NCI-H82 (cell line): ENCODE measurements at regions not wholly inside any gene's neighbourhood (a gene's known extent, or its start where the extent isn't known, plus 50 kb on each side); places are given as distances from the start of the nearest gene placed in this dataset.
"Not testable (repeated sequence)": the region's sequence is repeated elsewhere in the genome, so short reads cannot be mapped to it uniquely, and the experiment has no call there.

Source experiments
- DNase-seq: peaks from one replicate; lab custom pipeline; 2025; lab: John Stamatoyannopoulos, UW

GRCh38 chr16:33711616-33712015 lies 252.2 kb downstream of the TP53TG3F start:
- not testable (repeated sequence) for DNase-seq

- DNase-seq = not testable (repeated sequence)
These were observed 252.9 kb downstream of the TP53TG3F start for GRCh38 chr16:33712308-33712707.

- not testable (repeated sequence) for DNase-seq
These were observed 253.7 kb downstream of the TP53TG3F start for GRCh38 chr16:33712851-33713709.

- DNase-seq = not testable (repeated sequence)
These were observed 254.5 kb downstream of the TP53TG3F start for GRCh38 chr16:33713710-33714538.

- not testable (repeated sequence) for DNase-seq
These were observed 271.8 kb downstream of the TP53TG3F start for GRCh38 chr16:33731167-33731566.

GRCh38 chr16:33734650-33735049 lies 275.2 kb downstream of the TP53TG3F start:
- not testable (repeated sequence) for DNase-seq

GRCh38 chr16:33766869-33767765 lies 307.7 kb downstream of the TP53TG3F start:
- peak; percentile 5 for DNase-seq

- not testable (repeated sequence) for DNase-seq
These were observed 309.3 kb downstream of the TP53TG3F start for GRCh38 chr16:33768710-33769109.

- DNase-seq = not testable (repeated sequence)
These were observed 309.9 kb downstream of the TP53TG3F start for GRCh38 chr16:33769180-33769846.

- not testable (repeated sequence) for DNase-seq
These were observed 311.1 kb downstream of the TP53TG3F start for GRCh38 chr16:33770478-33770877.

- not testable (repeated sequence) for DNase-seq
These were observed 311.8 kb downstream of the TP53TG3F start for GRCh38 chr16:33771211-33771610.

- DNase-seq = not testable (repeated sequence)
These were observed 314.6 kb downstream of the TP53TG3F start for GRCh38 chr16:33773966-33774365.

- DNase-seq = not testable (repeated sequence)
These were observed 315.3 kb downstream of the TP53TG3F start for GRCh38 chr16:33774724-33775123.

GRCh38 chr16:33816328-33816944 lies 357.0 kb downstream of the TP53TG3F start:
- not testable (repeated sequence) for DNase-seq

- not testable (repeated sequence) for DNase-seq
These were observed 365.3 kb downstream of the TP53TG3F start for GRCh38 chr16:33824736-33825135.

GRCh38 chr16:33827522-33827921 lies 368.1 kb downstream of the TP53TG3F start:
- not testable (repeated sequence) for DNase-seq

GRCh38 chr16:33839157-33839556 lies 379.7 kb downstream of the TP53TG3F start:
- not testable (repeated sequence) for DNase-seq

GRCh38 chr16:33844533-33844932 lies 385.1 kb downstream of the TP53TG3F start:
- DNase-seq = peak; percentile 16
